NCI-H82 (cell line): ENCODE measurements at regions not wholly inside any gene's neighbourhood (a gene's known extent, or its start where the extent isn't known, plus 50 kb on each side); places are given as distances from the start of the nearest gene placed in this dataset.

Experiments used
- DNase-seq: peaks from one replicate; lab custom pipeline; 2025; lab: John Stamatoyannopoulos, UW

DNA sequence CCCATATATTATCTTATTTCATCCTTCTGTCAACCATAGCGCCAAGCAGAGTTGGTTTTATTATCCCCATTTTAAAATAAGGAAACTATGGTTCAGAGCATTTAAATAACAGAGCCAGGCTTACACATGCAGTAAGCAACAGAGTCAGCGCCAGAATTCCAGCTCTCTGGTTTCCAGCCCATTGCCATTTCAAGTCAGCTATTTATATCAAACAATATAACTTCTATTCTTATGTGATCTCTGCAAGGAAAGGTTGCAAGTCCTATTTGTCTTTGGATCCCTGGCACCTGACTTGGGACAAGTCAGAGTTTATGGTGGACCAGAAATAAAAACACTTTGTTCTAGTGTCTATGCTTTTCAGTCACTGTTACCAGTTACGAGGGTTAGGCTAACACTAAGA is 174.1 kb upstream of the EEA1 start:
- DNase-seq: no peak

DNA sequence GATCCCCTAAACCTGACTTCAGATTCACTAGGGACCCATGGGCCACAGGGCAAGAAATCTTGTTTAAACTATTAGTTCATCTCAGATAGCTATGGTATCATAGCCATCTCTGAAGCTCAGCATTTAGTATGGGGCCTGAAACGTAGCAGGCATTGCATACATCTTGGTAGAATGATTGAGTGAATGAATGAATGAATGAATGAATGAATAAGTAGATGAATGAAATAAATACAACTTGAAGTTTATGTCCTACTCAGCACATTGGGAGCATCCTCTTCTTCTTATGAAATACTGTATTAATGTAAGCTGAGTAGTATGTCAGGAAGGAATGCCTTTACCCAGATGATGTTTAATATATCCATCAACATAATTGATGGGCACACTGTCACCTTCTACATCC is 175.4 kb upstream of the EEA1 start:
- no peak for DNase-seq

DNA sequence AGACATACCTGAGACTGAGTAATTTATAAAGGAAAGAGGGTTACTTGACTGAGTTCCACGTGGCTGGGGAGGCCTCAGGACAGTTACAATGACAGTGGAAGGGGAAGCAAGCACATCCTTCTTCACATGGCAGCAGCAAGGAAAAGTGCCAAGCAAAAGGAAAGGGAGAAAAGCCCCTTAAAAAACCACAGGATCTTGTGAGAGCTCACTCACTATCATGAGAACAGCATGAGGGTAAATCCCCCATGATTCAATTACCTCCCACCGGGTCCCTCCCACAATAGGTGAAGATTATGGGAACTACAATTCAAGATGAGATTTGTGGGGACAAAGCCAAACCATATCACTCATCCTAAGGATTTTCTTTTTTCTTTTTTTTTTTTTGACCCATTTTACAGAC is 177.8 kb upstream of the EEA1 start:
- peak; percentile 90 for DNase-seq

DNA sequence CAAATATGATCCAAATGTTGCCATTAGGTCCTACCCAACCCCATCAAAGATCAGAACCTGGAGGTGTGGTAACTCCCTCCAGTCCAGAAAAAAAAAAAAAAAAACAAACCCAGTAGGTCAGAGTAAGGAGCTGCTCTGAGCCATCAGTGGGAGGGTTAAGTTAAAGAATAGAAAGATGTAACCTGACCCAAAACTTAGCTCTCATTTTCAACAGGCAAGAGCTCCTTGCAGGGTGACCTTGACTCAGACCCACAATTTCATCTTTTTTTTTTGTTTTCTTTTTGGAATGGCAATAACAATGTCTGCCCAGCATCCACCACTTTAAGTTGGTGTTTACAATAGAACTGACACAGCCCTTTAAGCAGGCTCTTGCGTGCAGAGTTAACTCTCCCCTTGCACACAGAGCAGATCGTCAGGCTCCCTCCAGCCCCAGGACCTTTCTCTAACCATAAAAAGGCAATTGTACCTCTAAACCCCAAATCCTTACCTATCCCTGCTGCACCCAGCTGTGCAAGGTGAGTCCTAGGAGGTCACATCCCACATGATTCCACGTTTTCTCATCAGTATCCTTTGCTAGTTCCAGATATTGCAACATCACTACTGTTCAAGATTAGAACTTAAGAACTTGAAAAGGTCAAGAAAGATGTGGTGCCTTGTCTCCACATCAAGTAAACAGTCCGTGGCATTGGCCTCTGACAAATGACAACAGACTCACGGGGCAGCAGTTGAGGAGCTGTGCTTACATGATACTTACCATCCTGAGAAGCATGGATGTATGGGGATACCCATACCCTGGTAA is 178.6 kb upstream of the EEA1 start:
- no peak for DNase-seq

DNA sequence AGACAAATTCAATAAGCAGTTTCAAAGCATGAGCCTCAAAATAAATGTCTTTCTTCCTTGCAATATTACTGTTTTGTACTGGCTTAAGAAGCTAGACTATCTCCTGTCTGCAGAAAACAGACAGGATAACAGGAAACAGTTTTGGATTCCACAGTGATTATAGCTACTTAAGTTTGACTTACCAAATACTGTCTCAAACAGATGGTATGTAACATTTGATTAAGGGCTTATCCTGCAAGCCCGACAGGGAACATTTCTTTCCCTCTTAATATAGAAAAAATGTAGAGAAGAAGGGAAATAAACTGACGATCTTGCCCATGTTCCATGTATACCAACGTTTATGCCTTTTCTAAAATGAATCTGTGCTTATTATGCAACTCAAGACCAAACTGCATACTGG is 179.9 kb upstream of the EEA1 start:
- peak; percentile 90 for DNase-seq

DNA sequence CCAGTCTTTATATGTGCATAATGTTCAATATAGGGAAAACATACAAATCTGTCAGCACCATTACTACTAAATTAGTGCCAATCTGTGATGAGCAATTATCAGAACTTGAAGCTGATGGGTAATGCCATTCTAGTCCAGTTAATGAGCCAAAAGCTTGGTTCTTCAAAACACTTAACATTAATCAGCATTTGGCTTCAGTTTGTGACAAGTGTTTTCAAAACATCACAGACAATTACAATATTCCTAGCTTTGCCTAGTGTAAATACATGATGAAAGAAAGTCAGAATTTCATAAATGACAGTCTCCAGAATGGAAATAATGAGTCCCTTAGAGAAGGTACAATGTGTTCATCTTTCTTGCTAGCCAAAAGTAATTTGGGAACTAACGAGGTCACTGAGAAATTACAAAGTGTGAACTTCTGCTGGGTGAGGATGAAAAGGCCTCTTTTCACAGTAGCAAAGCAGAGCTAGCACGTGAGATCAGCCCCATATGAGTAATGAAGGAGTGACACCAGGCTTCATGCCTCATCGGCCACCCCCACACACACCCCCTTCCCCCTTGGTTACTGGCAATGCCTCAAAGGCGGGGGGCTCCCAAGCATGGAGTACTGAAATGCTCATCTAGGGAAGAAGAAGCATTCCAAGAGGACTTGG is 180.6 kb upstream of the EEA1 start:
- DNase-seq: peak; percentile 67

DNA sequence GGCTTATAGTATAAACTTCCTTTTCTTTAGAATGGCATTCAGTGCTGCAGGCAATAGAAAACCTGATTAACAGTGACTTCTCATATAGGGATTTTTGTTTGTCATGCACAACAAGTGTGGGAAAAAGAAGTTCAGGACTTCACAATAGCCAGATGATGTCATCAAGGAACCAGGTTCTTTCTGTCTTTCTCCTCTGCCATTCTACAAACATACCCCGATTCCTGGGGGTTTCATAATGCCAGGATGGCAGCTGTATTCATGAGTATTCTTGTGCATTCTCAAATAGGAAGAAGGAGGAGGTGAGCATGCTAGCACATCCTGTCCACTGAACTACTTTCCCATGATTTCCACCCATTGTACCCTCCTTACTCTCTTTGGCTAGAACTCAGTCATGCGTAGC is 182.7 kb upstream of the EEA1 start:
- DNase-seq: no peak

DNA sequence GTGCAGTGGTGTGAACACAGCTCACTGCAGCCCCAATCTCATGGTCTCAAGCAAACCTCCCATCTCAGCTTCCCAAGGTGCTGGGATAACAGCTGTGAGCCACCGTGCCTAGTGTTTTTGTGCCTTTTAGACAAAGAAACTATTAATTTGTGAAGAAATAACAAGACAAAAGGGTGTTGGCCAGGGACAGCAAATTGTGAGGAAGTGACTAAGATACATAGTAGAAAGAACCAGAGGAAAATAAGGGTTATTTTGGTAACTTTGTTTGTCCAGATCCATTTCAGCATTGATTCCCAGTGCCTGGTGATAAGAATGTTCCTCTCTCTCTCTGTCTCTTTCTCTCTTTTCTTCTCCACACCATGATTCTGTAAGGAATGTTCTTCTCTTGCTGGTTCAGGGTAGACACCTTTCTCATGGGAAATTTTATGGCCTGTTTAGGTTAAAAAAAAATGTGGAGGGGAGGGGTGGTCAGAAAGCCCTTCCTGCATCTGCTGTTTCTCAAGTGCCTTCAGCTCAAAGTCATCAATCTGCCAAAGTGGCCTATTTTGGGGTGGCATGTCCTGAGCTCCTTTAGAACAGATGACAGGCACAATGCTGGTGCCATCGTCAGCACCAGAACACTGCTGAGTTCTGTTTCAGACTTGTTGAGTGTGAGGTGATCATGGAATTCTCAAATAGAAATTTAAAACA is 184.4 kb upstream of the EEA1 start:
- DNase-seq: no peak

DNA sequence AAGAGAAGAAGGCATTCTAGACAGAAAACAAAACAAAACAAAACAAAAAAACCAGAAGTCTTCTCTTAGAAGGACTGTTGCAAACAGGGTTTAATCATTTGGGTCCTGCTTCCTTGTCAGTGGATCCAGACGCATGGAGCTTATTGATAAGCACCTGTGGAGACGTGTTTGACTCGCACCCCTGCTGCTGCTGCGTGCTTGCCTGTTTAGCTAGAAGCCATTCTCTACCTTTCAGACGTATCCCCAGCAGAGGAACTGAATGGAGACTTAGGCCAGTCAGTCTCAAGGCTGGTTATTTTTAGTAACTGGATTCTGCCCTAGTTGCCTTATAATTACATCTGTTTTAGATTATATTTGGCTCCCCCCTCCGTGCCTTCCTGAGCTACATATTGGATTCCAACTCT is 186.1 kb upstream of the EEA1 start:
- DNase-seq: no peak

DNA sequence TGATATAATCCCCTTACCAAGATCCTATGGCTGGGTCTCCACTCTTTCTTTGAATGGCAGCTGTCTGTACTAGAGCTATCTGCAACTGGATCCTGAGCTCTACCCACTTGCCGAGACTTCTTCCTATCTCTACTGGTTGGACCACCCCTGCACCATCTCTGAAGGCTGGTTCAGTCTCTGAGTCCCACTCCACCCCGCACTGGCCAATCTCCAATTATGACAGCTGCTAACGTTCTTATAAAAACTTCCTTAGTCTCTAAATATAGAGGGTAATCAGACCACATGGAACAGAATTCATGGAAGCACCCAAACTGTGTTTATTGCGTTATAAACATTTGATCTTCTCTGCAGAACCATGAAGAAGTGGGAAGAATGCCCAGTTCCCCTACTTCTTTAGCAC is 186.6 kb upstream of the EEA1 start:
- no peak for DNase-seq

DNA sequence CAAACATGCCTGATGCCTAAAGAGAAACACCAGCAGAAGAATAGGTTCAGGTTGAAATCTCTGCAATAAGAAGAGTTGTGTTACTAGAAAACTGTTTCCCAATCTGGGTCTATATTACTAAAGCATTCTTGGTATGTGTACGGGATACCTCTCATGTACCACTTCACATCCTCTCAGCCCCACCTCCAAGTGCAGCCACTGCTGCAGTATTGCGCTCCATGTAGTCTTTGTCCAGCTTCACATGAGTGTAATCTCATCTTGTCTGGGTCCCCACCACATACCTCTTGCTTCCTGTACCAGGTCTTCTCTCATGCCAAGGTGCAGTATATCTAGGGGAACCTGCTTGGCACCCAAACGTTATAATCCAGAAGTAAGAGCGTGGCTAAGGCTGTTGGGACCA is 187.5 kb upstream of the EEA1 start:
- no peak for DNase-seq

DNA sequence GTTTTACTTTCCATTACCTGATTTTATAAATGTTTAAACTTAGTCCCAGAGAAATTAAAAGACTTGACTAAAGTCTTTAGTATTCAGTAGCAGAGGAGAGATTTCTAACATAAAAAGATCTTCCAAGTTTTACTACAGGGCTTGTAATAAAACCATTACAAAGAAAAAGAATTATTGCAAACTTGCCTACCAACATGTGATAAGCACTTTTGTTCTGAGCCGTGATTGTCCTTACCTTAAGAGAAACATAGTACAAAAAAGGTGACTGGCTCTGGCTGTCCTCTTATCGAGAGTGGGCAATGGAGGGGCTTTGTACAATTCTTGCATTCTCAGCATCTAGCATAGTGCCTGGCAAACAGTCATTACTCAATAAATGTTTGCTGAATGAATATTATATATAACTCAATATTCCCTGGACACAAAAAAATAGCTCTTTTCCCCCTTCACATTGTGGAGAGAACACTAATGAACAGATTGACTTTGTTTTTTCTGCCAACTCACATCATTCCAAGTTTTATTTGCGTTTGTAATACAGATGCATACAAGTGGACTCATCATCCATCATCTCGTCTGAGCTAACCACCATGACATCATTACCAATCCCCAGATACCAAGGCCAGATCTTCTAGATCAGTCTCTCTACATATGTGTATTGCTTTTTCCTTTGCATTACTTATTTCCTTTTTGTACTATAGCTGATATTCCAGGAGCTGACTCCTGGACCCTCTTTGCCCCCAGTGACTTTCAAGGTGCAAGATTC is 192.8 kb upstream of the EEA1 start:
- DNase-seq: no peak

DNA sequence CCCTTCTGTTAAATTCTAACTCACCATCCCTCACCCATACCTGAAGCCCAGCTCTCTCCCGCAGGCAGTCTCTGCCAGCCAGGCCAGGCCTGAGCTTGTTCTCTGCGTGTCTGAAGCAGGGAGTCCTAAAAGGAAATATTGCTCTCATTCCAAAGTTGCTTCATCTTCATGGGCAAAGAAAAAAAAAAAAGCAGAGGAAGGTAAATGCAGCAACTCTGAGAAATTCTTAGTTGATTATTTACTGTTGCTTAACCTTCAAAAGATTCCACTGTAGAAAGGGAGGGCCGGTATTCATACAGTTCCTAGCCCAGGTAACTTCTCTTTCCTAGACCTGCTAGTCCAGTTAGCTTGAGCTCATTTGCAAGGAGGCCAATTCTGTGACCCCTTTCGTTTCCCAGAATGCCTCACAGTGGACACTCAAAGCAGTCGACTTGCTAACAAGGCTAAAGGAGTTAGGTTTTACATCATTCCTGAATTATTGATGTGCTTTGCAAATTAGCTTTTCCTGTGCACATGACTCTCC is 193.5 kb upstream of the EEA1 start:
- DNase-seq: no peak

DNA sequence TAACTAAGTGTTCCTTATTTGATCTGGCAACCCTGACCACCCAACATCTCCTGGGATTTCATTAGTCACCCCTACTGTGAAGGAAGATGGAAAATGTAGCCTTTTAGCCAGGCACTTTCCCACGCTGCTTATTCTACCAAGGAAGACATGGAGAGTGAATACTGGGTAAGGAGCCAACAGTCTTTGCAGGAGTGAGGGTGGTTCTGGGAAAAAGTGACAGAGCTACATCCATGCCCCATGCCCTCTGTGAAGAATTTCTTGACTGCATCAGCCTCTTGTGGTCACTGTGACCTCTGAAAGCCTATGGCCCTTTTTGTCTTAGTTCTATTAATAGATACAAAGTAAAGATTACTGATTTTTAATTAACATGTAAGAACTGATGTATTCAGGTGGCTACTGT is 196.0 kb upstream of the EEA1 start:
- no peak for DNase-seq

DNA sequence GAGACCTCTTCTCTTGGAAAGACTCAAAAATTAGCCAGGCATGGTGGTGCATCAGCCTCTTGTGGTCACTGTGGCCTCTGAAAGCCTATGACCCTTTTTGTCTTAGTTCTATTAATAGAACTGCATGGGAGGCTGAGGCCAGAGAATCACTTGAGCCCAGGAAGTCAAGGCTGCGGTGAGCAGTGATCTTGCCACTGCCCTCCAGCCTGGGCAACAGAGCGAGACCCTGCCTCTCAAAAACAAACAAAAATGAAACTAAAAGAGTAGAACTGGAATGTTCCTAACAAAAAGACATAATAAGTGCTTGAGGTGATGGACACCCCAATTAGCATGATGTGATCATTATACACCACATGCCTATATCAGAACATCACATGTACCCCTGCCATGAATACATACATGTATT is 197.0 kb upstream of the EEA1 start:
- no peak for DNase-seq

DNA sequence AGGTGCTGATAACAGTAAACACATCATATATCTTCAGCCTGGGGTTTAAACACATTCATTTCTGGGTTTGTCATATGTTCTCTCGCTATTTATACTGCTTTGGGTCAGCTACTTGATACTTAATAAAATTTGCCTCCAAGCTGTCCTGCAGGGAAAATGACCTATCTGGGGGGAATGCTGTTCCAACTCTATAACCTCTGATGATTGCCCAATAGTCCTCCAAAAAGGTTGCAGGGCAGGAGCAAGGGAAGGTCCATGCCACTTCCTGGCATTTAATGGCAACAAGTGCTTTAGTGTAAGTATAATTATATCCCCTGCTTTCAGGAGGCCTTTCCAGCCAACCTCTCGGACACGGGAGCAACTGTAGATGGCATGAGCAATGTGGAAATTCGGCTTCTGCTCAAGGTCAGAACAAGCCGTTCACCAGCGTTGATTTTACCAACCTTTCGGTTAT is 198.0 kb upstream of the EEA1 start:
- DNase-seq: no peak

DNA sequence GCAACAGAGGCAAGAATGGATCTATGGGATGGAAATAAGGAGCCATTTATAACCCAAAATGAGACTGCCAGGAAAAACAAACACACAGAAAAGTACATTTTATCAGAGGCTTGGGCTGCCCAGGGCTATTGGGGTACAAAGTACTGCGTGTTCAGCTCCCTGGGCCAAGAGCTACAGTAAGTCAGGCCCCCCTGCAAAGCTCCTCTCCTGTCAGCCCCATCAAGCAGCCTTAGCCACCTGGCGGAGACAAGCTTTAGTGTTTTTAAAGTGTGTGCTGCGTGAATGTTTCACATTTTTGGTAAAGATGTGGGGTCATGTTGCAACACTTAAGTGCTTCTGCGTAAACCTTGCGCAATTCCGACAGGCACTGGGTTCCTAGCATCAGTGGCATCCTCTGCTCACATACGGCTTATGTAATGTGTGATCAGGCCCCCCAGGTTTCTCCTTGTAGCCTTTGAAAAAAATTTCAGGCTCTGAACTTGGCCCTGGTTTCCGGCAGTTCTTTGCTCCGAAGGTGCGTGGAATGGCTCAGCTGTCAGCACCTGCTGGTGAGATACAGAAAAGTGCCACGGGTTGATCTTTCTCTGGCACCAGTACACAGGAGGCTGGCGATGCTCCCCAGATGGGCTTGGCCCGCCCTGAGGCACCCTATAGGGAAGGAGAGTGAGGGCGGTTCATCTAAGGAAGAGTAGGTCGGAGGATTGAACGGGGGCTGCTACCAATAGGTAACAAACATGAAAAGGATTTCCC is 198.7 kb upstream of the EEA1 start:
- no peak for DNase-seq

DNA sequence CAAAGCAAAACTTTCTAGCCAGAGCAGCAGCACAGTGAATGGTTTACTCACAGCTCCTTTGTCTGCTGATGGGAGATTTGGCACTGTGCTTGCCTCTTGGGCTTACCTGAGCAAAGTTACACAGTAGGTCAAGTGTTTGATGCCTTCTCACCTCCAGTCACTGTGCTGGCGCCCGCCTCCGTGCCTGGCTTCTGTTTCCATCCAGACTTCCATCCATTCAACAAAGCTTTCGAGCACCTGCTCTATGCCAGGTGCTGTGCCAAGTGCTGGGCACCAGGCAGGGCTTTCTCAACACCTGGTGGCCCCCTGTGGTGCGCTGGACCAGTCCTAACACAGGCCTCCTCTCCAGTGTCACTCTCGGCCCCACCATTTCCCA is 199.2 kb upstream of the EEA1 start:
- DNase-seq: no peak

DNA sequence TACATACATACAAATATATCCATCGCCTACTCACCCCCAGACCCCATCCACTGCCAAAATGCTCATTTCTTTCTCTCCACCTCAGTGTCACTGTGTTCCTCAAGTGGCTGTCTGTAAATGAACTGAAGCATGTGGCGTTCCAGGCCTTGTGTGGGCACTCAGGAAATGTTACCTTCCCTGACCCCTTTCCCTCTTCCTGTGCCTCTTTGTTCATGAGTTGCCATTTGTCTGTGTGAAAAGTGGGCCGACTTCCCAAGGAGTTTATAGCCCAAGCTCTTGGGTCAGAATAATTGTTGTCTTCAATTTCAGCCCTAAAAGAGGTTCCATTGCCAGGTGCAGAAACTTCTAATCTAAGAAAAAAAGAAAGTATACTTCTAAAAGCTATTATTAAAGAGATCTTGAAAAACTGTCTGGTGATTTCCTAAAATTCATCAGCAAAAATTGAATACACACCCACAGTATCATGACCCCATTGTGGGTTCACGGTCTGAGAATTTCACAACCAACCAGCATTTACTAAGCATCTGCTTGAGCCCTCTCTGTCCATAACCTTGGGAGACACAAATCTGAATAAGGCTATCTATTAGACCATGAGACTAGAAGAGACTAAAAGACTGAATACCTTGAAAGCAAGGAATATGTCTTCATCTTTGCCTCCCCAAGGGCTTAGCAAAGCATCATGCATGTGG is 201.4 kb upstream of the EEA1 start:
- DNase-seq: peak; percentile 10

DNA sequence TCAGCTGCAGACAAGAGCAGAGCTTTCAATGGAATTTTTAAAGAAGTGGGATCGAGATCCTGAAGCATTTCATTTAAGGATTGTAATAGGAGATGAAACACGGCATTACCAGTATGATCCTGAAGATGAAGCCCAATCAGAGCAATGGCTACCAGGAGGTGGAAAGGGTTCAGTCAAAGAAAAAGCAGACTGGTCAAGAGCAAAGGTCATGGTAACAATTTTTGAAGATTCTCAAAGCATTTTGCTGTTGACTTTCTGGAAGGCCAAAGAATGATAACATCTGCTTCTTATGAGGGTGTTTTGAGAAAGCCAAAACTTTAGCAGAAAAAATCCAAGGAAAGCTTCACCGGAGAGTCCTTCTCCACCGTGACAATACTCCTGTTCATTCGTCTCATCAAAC is 204.3 kb upstream of the EEA1 start:
- no peak for DNase-seq
